ENCODE measurements at regions not wholly inside any gene's neighbourhood (a gene's known extent, or its start where the extent isn't known, plus 50 kb on each side); places are given as distances from the start of the nearest gene placed in this dataset.

DNA sequence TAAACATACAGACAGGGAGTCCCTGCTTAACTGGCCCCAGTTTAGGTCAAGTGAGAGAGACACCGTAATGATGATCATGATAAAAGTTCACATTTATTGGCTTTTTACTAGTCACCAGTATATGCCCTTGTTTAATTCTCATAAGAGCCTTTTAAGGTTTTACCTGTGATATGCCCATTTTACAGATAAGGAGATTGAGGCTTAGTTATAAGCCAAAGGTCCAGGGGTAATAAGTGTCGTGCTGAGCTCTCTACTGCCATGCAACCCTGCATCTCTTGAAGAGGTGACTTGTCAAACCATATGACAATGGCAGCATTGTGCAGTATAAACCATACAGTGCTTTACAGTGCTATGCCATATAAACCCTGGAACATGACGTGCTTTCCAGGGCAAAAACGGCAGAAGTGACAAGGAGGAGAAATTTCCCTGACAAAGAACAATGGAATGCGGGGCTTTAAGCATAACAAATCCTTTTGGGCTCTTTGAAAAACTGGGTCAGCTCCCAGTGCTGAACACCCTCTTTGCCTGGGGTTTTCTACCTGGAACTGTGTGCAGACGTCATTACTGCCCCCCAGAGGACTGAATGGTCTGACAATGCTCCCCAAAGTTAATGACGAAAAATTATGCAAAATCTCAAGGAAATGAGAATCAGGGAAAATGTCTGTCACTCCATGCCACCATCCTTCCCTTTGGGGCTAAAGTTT is 59.7 kb upstream of the C14orf132 start:
- no peak for TF ChIP-seq POLR2AphosphoS5 (IDR thresholded peaks at IDR 0.05)
- Histone ChIP-seq H3K4me1 (no peaks in the 10 kb centered on the region), H3K4me3 (no peak overlapping the region), H3K27ac (no peak overlapping the region), H3K9me3 (no peaks in the 10 kb centered on the region), H3K36me3 (no peaks in the 10 kb centered on the region), H3K27me3 (replicated peaks in 1 of 7) (peaks cover 0 to 58% (median 3%) of the 10 kb centered on the region in 7 donors)
- no peak for DNase-seq
- intact Hi-C loops (cut with DNase I; ENCODE audit: low total_unique reads), result no loop called here
- 28 to 37% (median 28%) methylated on average over 7 of the region's 7 CpGs for WGBS, 5 donors

DNA sequence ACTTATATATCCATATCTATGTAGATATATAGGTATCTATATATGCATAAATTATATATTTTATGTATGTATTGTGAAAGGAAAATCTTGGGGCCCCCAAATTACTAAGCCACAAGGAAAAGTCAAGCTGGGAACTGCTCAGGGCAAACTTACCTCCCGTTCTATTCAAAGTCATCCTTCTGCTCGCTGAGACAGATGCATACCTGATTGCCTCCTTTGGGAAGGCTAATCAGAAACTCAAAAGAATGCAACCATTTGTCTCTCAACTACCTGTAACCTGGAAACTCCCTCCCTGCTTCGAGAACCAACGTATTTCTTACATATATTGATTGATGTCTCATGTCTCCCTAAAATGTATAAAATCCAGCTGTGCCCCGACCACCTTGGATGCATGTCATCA is 58.8 kb upstream of the C14orf132 start:
- Histone ChIP-seq H3K9me3 (no peaks in the 10 kb centered on the region), H3K36me3 (no peaks in the 10 kb centered on the region), H3K27me3 (replicated peaks in 1 of 7) (peaks cover 0 to 58% (median 3%) of the 10 kb centered on the region in 7 donors), H3K27ac (no peak overlapping the region), H3K4me3 (no peak overlapping the region), H3K4me1 (no peaks in the 10 kb centered on the region)
- TF ChIP-seq POLR2A (IDR thresholded peaks at IDR 0.05) (no peak), POLR2AphosphoS5 (IDR thresholded peaks at IDR 0.05) (no peak)
- TF ChIP-seq, protein P1, sequence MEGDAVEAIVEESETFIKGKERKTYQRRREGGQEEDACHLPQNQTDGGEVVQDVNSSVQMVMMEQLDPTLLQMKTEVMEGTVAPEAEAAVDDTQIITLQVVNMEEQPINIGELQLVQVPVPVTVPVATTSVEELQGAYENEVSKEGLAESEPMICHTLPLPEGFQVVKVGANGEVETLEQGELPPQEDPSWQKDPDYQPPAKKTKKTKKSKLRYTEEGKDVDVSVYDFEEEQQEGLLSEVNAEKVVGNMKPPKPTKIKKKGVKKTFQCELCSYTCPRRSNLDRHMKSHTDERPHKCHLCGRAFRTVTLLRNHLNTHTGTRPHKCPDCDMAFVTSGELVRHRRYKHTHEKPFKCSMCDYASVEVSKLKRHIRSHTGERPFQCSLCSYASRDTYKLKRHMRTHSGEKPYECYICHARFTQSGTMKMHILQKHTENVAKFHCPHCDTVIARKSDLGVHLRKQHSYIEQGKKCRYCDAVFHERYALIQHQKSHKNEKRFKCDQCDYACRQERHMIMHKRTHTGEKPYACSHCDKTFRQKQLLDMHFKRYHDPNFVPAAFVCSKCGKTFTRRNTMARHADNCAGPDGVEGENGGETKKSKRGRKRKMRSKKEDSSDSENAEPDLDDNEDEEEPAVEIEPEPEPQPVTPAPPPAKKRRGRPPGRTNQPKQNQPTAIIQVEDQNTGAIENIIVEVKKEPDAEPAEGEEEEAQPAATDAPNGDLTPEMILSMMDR (IDR thresholded peaks at IDR 0.05 in 8 of 11, conservative IDR thresholded peaks at IDR 0.05 in 3 of 11), result no peak
- no peak for DNase-seq
- WGBS, 5 donors, result 14 to 22% (median 17%) methylated on average over 5 of the region's 5 CpGs
- intact Hi-C loops (cut with DNase I; ENCODE audit: low total_unique reads), result no loop called here

DNA sequence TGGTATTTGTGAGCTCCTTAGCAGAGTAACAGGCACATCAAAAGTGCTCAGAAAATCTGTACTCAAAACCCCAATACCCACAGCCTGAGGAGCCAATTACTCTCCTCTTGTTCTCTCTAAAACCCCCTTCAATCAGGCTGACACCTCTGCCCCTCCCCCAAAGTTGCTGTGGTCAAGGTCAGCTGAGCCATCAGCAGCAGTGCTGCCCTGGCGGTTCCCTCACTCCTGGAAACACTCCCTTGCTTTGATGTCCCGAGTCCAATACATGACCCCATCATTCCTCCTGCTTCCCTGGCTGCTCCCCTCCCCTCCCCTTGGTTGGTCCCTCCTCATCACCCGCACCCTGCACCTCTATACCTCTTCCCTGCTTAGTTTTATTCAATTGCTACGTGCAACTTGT is 57.2 kb upstream of the C14orf132 start:
- intact Hi-C loops (cut with DNase I; ENCODE audit: low total_unique reads), result no loop called here
- 14 to 38% (median 31%) methylated on average over 4 of the region's 4 CpGs for WGBS, 5 donors

DNA sequence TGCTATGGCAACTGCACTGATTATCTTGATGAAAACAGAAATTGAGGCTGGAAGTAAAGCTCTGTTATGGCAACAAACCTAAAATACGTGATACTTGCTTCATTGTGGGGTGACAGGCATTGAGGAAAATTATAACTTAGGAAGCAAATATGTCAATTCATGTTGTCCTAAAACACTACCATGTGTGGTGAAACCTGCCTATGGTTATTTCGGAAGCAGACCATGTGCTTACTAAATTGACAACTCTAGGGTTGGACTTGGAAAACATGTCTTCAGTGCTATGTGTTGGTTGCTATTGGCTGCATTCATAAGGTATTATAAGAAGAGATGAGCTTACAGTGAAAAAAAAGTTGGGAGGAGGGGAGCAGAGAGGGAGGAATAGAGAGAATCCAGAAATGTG is 55.0 kb upstream of the C14orf132 start:
- WGBS, 5 donors, result 84 to 95% (median 88%) methylated on average over 2 of the region's 2 CpGs
- DNase-seq, result no peak
- H3K27me3 ChIP-seq (replicated peaks in 1 of 7), result peaks cover 0 to 50% (median 3%) of the 10 kb centered on the region in 7 donors
- TF ChIP-seq POLR2AphosphoS5 (IDR thresholded peaks at IDR 0.05), result no peak
- TF ChIP-seq, protein P1 (IDR thresholded peaks at IDR 0.05 in 8 of 11, conservative IDR thresholded peaks at IDR 0.05 in 3 of 11), result no peak
- no peak for TF ChIP-seq POLR2A (IDR thresholded peaks at IDR 0.05)
- no peak overlapping the region for H3K27ac ChIP-seq
- H3K36me3 ChIP-seq, result no peaks in the 10 kb centered on the region
- H3K9me3 ChIP-seq, result no peaks in the 10 kb centered on the region
- intact Hi-C loops (cut with DNase I; ENCODE audit: low total_unique reads), result no loop called here
- H3K4me3 ChIP-seq, result no peak overlapping the region
- H3K4me1 ChIP-seq, result no peaks in the 10 kb centered on the region

More for the DNA sequence above, 57.2 kb upstream of the C14orf132 start:
- H3K4me3 ChIP-seq, result no peak overlapping the region
- H3K9me3 ChIP-seq, result no peaks in the 10 kb centered on the region
- TF ChIP-seq POLR2AphosphoS5 (IDR thresholded peaks at IDR 0.05), result no peak
- TF ChIP-seq, protein P1 (IDR thresholded peaks at IDR 0.05 in 8 of 11, conservative IDR thresholded peaks at IDR 0.05 in 3 of 11), result no peak
- TF ChIP-seq POLR2A (IDR thresholded peaks at IDR 0.05), result no peak
- no peaks in the 10 kb centered on the region for H3K4me1 ChIP-seq
- no peak for DNase-seq
- H3K27me3 ChIP-seq (replicated peaks in 1 of 7), result peaks cover 0 to 58% (median 3%) of the 10 kb centered on the region in 7 donors
- no peak overlapping the region for H3K27ac ChIP-seq
- no peaks in the 10 kb centered on the region for H3K36me3 ChIP-seq
